BE2C (cell line): ENCODE measurements at regions not wholly inside any gene's neighbourhood (a gene's known extent, or its start where the extent isn't known, plus 50 kb on each side); places are given as distances from the start of the nearest gene placed in this dataset.

Experiments
- DNase-seq: peaks from one replicate; pipeline ENCODE4 v3.0.0-alpha.2; 2020
- H3K27me3 ChIP-seq: fragments of 250-450 bp; sonication (Bioruptor Pico); 2 replicates; pipeline ENCODE4 v1.5.1; 2020; ENCODE audit warnings: mild to moderate bottlenecking
- H3K36me3 ChIP-seq: fragments of 250-450 bp; sonication (Bioruptor Pico); 2 replicates; pipeline ENCODE4 v1.5.1; 2020; ENCODE audit warnings: mild to moderate bottlenecking
- H3K4me1 ChIP-seq: fragments of 250-450 bp; sonication (Bioruptor Pico); 2 replicates; pipeline ENCODE4 v1.5.1; 2020
- H3K4me3 ChIP-seq: 2 replicates; pipeline ENCODE4 v1.5.1; 2011; ENCODE audit warnings: low read depth, low read length
- H3K9me3 ChIP-seq: fragments of 250-450 bp; sonication (Bioruptor Pico); 2 replicates; pipeline ENCODE4 v1.5.1; 2020
- TF ChIP-seq, protein P1 (sequence below): IDR thresholded peaks from 2 replicates; pipeline ENCODE4 v1.5.1; 2012; ENCODE audit warnings: mild to moderate bottlenecking, low read depth, low read length

GRCh38 chrX:124217304-124218251 is 114.9 kb upstream of the TEX13D start:
- TF ChIP-seq, protein P1, sequence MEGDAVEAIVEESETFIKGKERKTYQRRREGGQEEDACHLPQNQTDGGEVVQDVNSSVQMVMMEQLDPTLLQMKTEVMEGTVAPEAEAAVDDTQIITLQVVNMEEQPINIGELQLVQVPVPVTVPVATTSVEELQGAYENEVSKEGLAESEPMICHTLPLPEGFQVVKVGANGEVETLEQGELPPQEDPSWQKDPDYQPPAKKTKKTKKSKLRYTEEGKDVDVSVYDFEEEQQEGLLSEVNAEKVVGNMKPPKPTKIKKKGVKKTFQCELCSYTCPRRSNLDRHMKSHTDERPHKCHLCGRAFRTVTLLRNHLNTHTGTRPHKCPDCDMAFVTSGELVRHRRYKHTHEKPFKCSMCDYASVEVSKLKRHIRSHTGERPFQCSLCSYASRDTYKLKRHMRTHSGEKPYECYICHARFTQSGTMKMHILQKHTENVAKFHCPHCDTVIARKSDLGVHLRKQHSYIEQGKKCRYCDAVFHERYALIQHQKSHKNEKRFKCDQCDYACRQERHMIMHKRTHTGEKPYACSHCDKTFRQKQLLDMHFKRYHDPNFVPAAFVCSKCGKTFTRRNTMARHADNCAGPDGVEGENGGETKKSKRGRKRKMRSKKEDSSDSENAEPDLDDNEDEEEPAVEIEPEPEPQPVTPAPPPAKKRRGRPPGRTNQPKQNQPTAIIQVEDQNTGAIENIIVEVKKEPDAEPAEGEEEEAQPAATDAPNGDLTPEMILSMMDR: no peak
- no peaks in the 10 kb centered on the region for H3K9me3 ChIP-seq
- H3K4me3 ChIP-seq: no peak overlapping the region
- no peaks in the 10 kb centered on the region for H3K27me3 ChIP-seq
- H3K36me3 ChIP-seq: no peaks in the 10 kb centered on the region
- DNase-seq: no peak
- no peaks in the 10 kb centered on the region for H3K4me1 ChIP-seq

DNA sequence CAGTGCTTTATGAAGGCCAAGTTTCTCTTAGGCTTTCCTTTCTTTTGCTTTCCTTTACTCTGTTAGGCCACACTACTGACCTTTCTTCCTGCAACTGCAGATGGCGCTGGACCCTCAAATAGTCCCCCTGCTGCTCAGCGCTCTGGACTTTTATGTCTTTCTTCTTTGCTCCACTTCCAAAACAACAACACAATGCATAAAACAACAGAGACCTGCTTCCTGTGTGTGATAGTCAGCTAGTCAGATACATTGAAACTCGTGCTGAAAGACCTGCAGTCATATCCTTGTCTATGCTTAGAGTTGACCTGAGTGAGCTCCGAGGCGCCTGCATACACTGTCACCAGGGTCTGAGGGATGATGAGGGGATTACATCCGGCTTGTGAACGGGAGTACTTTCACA is 108.9 kb upstream of the TEX13D start:
- no peak for DNase-seq
- H3K4me1 ChIP-seq: no peaks in the 10 kb centered on the region
- TF ChIP-seq, protein P1: no peak

DNA sequence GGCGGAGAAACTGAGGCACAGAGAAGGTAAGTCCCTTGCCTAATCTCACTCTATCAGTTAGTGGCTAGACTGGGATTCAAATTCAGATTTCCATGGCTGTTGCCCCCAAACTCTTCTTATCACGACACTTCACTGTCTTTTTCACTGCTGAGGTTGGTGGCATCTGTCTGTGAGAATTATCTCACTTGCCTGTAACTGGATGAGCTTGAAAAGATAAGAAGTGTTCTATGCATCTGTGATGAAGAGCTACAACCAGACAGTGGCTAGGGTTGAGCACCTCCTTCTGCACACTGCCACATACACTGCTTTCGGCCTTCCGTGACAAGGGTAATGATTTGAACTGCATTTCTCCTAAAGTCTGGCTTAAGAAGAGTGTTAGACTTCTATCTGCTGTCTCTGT is 107.9 kb upstream of the TEX13D start:
- H3K36me3 ChIP-seq: no peaks in the 10 kb centered on the region
- no peak overlapping the region for H3K4me3 ChIP-seq
- H3K9me3 ChIP-seq: no peaks in the 10 kb centered on the region
- TF ChIP-seq, protein P1: no peak
- no peak for DNase-seq
- no peaks in the 10 kb centered on the region for H3K27me3 ChIP-seq
- no peaks in the 10 kb centered on the region for H3K4me1 ChIP-seq

More for the DNA sequence above, 108.9 kb upstream of the TEX13D start:
- Histone ChIP-seq H3K9me3 (no peaks in the 10 kb centered on the region), H3K4me3 (no peak overlapping the region), H3K27me3 (no peaks in the 10 kb centered on the region), H3K36me3 (no peaks in the 10 kb centered on the region)

- DNase-seq: no peak
- Histone ChIP-seq H3K36me3 (no peaks in the 10 kb centered on the region), H3K9me3 (no peaks in the 10 kb centered on the region)
Observed at GRCh38 chrX:124226129-124226528, 106.3 kb upstream of the TEX13D start.

GRCh38 chrX:124228849-124229248 is 103.6 kb upstream of the TEX13D start:
- TF ChIP-seq, protein P1: no peak

More at GRCh38 chrX:124226129-124226528, 106.3 kb upstream of the TEX13D start:
- Histone ChIP-seq H3K4me1 (no peaks in the 10 kb centered on the region), H3K27me3 (no peaks in the 10 kb centered on the region), H3K4me3 (no peak overlapping the region)
- TF ChIP-seq, protein P1: no peak

DNA sequence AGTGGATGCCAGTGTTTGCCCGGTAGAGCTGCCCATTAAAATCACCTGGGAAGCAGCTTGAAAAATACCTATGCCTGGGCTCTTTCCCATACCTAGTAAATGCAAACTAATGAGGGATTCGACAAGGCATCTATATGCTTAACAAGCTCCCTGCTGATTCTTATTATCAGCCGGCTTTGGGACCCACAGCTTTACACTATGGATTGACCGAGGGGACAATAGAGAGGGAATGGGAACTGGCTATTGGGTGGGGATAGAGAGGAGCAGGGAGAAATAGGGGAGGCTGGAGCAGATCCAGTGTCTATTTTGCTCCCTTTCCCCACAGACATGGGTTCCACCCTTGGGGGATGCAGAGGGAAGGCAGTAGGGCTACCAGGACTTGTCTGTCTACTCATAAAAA is 103.1 kb upstream of the TEX13D start:
- Histone ChIP-seq H3K4me1 (no peaks in the 10 kb centered on the region), H3K27me3 (no peaks in the 10 kb centered on the region), H3K9me3 (no peaks in the 10 kb centered on the region), H3K4me3 (no peak overlapping the region), H3K36me3 (no peaks in the 10 kb centered on the region)
- no peak for DNase-seq
- TF ChIP-seq, protein P1: no peak

More at GRCh38 chrX:124228849-124229248, 103.6 kb upstream of the TEX13D start:
- H3K4me3 ChIP-seq: no peak overlapping the region
- H3K4me1 ChIP-seq: no peaks in the 10 kb centered on the region
- DNase-seq: no peak
- no peaks in the 10 kb centered on the region for H3K9me3 ChIP-seq
- no peaks in the 10 kb centered on the region for H3K27me3 ChIP-seq
- H3K36me3 ChIP-seq: no peaks in the 10 kb centered on the region
